ENCODE measurements at regions not wholly inside any gene's neighbourhood (a gene's known extent, or its start where the extent isn't known, plus 50 kb on each side); places are given as distances from the start of the nearest gene placed in this dataset.

DNA sequence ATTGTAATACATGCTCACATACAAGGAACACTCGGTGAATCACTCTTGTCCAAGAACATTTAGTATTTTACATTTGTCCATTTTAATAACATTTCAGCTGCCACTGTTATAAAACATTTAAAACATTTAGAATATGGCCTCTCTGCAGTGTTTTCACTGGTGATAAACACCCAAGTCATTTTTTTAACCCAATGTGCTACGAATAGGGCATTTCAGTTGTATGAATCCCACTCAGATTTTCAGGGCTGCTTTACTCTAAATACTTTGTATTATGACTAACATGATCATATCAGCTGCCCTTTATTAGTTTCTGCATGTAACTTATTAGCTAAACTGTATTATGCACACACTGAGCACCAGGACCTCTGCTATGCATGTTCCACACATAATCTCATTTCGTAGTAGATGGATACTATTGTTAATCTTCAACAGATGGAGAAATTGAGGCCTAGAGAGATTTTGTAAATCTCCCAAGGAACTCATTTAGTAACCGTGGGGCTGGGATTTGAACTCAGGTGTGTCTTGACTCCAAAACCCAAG is 148.6 kb upstream of the CDIN1 start:
- TF ChIP-seq, protein P1, sequence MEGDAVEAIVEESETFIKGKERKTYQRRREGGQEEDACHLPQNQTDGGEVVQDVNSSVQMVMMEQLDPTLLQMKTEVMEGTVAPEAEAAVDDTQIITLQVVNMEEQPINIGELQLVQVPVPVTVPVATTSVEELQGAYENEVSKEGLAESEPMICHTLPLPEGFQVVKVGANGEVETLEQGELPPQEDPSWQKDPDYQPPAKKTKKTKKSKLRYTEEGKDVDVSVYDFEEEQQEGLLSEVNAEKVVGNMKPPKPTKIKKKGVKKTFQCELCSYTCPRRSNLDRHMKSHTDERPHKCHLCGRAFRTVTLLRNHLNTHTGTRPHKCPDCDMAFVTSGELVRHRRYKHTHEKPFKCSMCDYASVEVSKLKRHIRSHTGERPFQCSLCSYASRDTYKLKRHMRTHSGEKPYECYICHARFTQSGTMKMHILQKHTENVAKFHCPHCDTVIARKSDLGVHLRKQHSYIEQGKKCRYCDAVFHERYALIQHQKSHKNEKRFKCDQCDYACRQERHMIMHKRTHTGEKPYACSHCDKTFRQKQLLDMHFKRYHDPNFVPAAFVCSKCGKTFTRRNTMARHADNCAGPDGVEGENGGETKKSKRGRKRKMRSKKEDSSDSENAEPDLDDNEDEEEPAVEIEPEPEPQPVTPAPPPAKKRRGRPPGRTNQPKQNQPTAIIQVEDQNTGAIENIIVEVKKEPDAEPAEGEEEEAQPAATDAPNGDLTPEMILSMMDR (IDR thresholded peaks at IDR 0.05 in 4 of 5, conservative IDR thresholded peaks at IDR 0.05 in 1 of 5): no peak
- TF ChIP-seq POLR2A (IDR thresholded peaks at IDR 0.05): no peak
- Histone ChIP-seq H3K36me3 (no peaks in the 10 kb centered on the region), H3K9me3 (no peaks in the 10 kb centered on the region), H3K4me3 (no peak overlapping the region), H3K27ac (no peak overlapping the region), H3K27me3 (no peaks in the 10 kb centered on the region), H3K4me1 (peaks cover 0 to 4% of the 10 kb centered on the region in 2 donors)
- DNase-seq (no peak), ATAC-seq (no peak)
- intact Hi-C loops (cut with DNase I; ENCODE audit: low total_unique reads) (no loop called here), in situ Hi-C loops (cut with MboI; ENCODE audit: low sequenced_read_pairs in 4 of 4) (no loop called here)

DNA sequence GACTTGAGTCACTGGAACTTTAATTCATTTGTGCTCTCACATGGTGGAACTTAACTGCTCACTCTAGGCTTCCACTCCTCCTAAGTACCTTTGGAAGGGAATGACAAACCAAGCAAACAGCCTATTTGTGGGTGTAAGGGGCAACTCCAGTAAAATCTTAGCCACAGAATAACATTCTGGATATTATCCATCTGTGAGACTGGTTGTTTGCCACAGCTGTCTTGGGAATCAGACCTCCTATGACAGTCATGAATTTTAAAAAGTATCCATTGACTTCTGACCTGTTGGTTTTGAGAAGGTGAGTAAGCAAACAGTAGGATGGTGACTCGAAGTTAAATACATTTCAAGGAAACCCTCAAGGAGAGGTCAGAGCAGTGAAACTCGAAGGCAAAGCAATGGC is 147.3 kb upstream of the CDIN1 start:
- no peak for TF ChIP-seq POLR2A (IDR thresholded peaks at IDR 0.05)
- TF ChIP-seq, protein P1 (IDR thresholded peaks at IDR 0.05 in 4 of 5, conservative IDR thresholded peaks at IDR 0.05 in 1 of 5): no peak
- DNase-seq (no peak), ATAC-seq (no peak)
- in situ Hi-C loops (cut with MboI; ENCODE audit: low sequenced_read_pairs in 4 of 4) (no loop called here), intact Hi-C loops (cut with DNase I; ENCODE audit: low total_unique reads) (no loop called here)
- Histone ChIP-seq H3K27me3 (no peaks in the 10 kb centered on the region), H3K4me1 (peaks cover 0 to 4% of the 10 kb centered on the region in 2 donors), H3K9me3 (no peaks in the 10 kb centered on the region), H3K4me3 (no peak overlapping the region), H3K36me3 (no peaks in the 10 kb centered on the region), H3K27ac (no peak overlapping the region)

DNA sequence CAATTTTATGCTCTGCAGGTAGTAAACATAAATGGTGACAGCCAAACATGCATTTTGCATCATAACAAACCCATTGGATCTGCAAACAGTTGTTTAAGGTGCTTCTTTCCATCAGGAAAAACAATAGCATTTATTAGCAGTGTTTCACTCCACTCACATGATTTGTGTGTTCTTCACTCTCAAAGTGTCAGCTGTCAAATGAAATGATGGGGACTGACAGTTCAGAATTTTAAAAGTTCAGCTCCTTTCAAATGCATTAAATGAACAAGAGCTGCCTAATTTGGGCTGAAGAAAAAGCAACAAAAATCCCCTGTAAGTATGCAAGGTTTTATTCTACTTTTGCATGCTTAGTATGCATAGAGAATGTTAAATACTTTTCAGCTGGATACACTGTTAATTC is 145.2 kb upstream of the CDIN1 start:
- Histone ChIP-seq H3K4me1 (no peaks in the 10 kb centered on the region), H3K4me3 (no peak overlapping the region), H3K27ac (no peak overlapping the region), H3K36me3 (no peaks in the 10 kb centered on the region), H3K9me3 (no peaks in the 10 kb centered on the region), H3K27me3 (no peaks in the 10 kb centered on the region)
- intact Hi-C loops (cut with DNase I; ENCODE audit: low total_unique reads) (no loop called here), in situ Hi-C loops (cut with MboI; ENCODE audit: low sequenced_read_pairs in 4 of 4) (no loop called here)
- ATAC-seq: no peak
- TF ChIP-seq, protein P1 (IDR thresholded peaks at IDR 0.05 in 4 of 5, conservative IDR thresholded peaks at IDR 0.05 in 1 of 5): no peak
- TF ChIP-seq POLR2A (IDR thresholded peaks at IDR 0.05): no peak
- no peak for DNase-seq

DNA sequence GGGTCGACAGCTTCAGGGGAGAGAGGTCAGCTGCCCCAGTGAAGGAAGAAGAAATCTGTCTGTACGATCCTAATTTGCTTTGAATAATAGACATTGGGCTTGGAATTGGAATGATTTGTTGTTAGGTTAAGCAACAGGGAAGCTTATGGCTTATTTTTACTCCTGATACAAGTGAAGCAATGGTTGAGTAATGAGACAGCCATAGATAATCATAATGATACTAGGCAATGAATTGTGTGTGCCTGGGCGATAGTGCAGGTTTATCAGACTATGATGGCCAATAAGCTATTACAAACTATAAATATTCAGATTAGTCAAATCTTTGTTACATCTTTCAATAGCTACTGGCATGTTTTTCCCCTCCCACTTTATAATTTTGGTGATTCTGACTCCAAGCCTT is 140.9 kb upstream of the CDIN1 start:
- Histone ChIP-seq H3K36me3 (no peaks in the 10 kb centered on the region), H3K27me3 (no peaks in the 10 kb centered on the region), H3K4me3 (no peak overlapping the region), H3K9me3 (no peaks in the 10 kb centered on the region), H3K4me1 (no peaks in the 10 kb centered on the region), H3K27ac (no peak overlapping the region)
- intact Hi-C loops (cut with DNase I; ENCODE audit: low total_unique reads) (no loop called here), in situ Hi-C loops (cut with MboI; ENCODE audit: low sequenced_read_pairs in 4 of 4) (no loop called here)
- ATAC-seq (no peak), DNase-seq (no peak)
- no peak for TF ChIP-seq POLR2A (IDR thresholded peaks at IDR 0.05)
- TF ChIP-seq, protein P1 (IDR thresholded peaks at IDR 0.05 in 4 of 5, conservative IDR thresholded peaks at IDR 0.05 in 1 of 5): no peak

DNA sequence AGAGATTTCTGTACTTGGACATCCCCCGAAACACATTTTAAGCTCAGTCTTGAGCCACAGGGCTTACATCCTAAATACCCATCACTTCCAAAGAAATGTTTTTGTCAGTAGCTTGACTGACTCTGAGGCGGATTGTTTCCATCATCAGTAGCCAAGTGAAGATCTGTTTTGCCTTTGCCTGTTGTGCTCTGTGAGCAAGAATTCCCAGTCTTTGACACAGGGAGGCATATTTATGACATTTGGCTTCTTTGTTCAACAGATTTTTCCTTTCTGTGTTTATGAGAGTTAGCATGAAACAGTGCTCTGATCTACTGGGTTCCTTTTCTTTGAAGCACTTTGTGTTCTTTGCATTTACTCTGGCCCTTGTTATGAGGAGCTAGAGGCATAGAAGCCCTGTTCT is 132.1 kb upstream of the CDIN1 start:
- intact Hi-C loops (cut with DNase I; ENCODE audit: low total_unique reads): no loop called here
- DNase-seq: no peak

More for the DNA sequence above, 132.1 kb upstream of the CDIN1 start:
- in situ Hi-C loops (cut with MboI; ENCODE audit: low sequenced_read_pairs in 4 of 4): no loop called here
- Histone ChIP-seq H3K4me3 (no peak overlapping the region), H3K27ac (no peak overlapping the region), H3K4me1 (no peaks in the 10 kb centered on the region), H3K36me3 (no peaks in the 10 kb centered on the region), H3K9me3 (no peaks in the 10 kb centered on the region), H3K27me3 (no peaks in the 10 kb centered on the region)
- ATAC-seq: no peak
- TF ChIP-seq POLR2A (IDR thresholded peaks at IDR 0.05): no peak
- TF ChIP-seq, protein P1 (IDR thresholded peaks at IDR 0.05 in 4 of 5, conservative IDR thresholded peaks at IDR 0.05 in 1 of 5): no peak
